ENCODE measurements at regions not wholly inside any gene's neighbourhood (a gene's known extent, or its start where the extent isn't known, plus 50 kb on each side); places are given as distances from the start of the nearest gene placed in this dataset.

DNA sequence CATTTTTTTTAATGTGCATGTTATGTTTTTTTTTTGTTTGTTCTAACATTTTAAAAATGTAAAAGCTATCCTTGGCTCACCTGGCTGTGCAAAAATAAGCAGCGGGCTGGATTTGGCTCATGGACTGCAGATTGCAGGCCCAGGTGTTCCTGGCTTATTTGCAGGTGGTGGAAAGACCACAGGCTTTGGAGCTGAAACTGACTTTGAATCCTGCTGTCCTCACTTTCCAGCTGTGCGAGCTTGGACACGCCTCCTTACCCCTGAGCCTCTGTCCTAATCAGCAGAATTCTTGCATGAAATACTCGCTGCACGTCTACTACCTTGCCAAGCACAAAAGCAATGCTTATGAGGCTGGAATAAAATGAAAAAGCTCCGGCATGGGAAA is 188.7 kb upstream of the TPM1 start:
- H3K27ac ChIP-seq, result no peak overlapping the region
- no peak for TF ChIP-seq CTCF (IDR thresholded peaks at IDR 0.05; ENCODE audit: low read depth, low read length)
- H3K27me3 ChIP-seq (ENCODE audit: insufficient read depth, low read depth, severe bottlenecking), result no peaks in the 10 kb centered on the region
- H3K36me3 ChIP-seq, result no peaks in the 10 kb centered on the region
- H3K4me3 ChIP-seq (ENCODE audit: low read depth, low read length), result no peak overlapping the region
- no peaks in the 10 kb centered on the region for H3K9me3 ChIP-seq (ENCODE audit: severe bottlenecking)
- DNase-seq, result no peak

GRCh38 chr15:62854420-62855084 is 188.0 kb upstream of the TPM1 start:
- Histone ChIP-seq H3K27me3 (ENCODE audit: insufficient read depth, low read depth, severe bottlenecking) (no peaks in the 10 kb centered on the region), H3K27ac (no peak overlapping the region)
- TF ChIP-seq CTCF (IDR thresholded peaks at IDR 0.05; ENCODE audit: low read depth, low read length), result no peak

DNA sequence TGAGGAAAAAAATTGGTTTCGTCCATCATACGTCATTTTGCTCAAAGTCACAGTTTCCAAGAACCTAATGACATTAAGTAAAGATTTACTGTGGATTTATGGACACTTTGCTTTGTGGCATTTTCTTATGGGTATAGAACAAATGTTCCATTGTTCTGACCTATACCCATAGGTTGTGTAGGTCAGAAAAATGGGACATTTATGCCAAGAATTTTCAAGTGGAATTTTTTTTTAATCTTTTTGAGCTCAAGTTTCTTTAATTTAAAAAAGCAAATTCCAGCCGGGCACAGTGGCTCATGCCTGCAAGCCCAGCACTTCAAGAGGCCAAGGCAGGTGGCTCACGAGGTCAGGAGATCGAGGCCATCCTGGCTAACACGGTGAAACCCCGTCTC is 187.5 kb upstream of the TPM1 start:
- Histone ChIP-seq H3K36me3 (no peaks in the 10 kb centered on the region), H3K4me3 (ENCODE audit: low read depth, low read length) (no peak overlapping the region), H3K27ac (no peak overlapping the region), H3K27me3 (ENCODE audit: insufficient read depth, low read depth, severe bottlenecking) (no peaks in the 10 kb centered on the region), H3K9me3 (ENCODE audit: severe bottlenecking) (no peaks in the 10 kb centered on the region)
- no peak for TF ChIP-seq CTCF (IDR thresholded peaks at IDR 0.05; ENCODE audit: low read depth, low read length)
- DNase-seq, result no peak

More at GRCh38 chr15:62854420-62855084, 188.0 kb upstream of the TPM1 start:
- Histone ChIP-seq H3K9me3 (ENCODE audit: severe bottlenecking) (no peaks in the 10 kb centered on the region), H3K4me3 (ENCODE audit: low read depth, low read length) (no peak overlapping the region), H3K36me3 (no peaks in the 10 kb centered on the region)
- no peak for DNase-seq

DNA sequence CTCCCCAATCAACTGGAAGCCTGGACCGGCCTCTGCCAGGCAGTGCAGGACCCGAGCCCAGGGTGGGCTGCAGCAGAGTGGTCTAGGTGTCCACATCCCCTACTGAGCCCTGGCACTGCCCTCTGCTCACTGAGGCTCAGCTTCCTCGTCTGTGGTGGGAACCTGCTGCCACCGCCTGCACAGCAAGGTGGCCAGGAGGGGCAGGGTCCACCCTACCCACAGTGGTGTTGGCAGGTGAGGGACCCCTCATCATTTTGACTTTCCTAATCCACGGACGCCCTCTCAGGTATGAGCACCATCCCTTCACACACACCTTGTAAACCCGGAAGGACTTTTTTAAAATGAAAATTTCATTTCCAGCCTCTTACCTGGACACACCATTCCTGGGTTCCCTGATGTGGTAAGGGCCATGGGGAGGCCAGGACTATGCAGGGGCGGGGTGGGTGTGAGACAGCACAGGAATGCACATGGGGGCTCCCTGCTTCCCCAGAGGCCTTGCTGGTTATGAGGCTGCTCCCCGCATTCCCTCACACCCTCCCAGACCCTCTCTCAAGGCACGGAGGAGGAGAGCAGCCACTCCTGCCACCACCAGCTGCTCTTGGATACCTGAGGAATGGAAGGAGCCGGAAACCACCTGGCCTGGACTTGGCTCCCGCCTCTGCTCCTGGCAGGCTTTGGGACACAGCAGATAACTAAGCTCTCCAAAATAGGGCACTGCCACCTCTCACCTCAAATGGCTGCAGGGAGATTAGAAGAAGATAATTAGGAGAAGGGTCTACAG is 185.9 kb upstream of the TPM1 start:
- no peak for TF ChIP-seq CTCF (IDR thresholded peaks at IDR 0.05; ENCODE audit: low read depth, low read length)
- H3K9me3 ChIP-seq (ENCODE audit: severe bottlenecking), result no peaks in the 10 kb centered on the region
- no peak for DNase-seq
- no peaks in the 10 kb centered on the region for H3K36me3 ChIP-seq
- H3K27me3 ChIP-seq (ENCODE audit: insufficient read depth, low read depth, severe bottlenecking), result no peaks in the 10 kb centered on the region
- no peak overlapping the region for H3K4me3 ChIP-seq (ENCODE audit: low read depth, low read length)
- no peak overlapping the region for H3K27ac ChIP-seq

DNA sequence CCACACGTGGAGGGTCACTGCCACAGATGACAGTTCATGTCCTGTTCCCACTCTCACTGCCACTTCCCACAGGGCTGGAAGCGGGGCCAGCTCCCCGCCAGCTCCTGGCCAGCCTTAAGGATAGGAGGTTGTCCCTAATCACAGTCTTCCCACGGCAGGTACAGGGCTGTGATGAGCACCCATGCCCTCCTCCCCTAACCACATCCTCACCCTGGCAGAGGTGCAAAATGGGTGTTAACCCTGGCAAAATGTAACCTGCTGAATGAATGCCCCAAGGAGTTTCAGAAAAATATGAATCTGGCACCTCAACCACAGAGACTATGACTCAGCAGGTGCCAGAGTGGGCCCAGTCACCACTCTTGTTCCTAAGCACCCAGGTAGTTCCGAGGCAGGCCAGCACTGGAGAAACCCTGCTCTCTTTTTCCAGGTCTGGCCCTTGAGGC is 185.1 kb upstream of the TPM1 start:
- DNase-seq, result no peak
- Histone ChIP-seq H3K4me3 (ENCODE audit: low read depth, low read length) (no peak overlapping the region), H3K9me3 (ENCODE audit: severe bottlenecking) (no peaks in the 10 kb centered on the region), H3K27me3 (ENCODE audit: insufficient read depth, low read depth, severe bottlenecking) (no peaks in the 10 kb centered on the region), H3K27ac (no peak overlapping the region), H3K36me3 (no peaks in the 10 kb centered on the region)
- no peak for TF ChIP-seq CTCF (IDR thresholded peaks at IDR 0.05; ENCODE audit: low read depth, low read length)

Measured in WERI-Rb-1 (cell line).